ENCODE measurements at regions not wholly inside any gene's neighbourhood (a gene's known extent, or its start where the extent isn't known, plus 50 kb on each side); places are given as distances from the start of the nearest gene placed in this dataset.

DNA sequence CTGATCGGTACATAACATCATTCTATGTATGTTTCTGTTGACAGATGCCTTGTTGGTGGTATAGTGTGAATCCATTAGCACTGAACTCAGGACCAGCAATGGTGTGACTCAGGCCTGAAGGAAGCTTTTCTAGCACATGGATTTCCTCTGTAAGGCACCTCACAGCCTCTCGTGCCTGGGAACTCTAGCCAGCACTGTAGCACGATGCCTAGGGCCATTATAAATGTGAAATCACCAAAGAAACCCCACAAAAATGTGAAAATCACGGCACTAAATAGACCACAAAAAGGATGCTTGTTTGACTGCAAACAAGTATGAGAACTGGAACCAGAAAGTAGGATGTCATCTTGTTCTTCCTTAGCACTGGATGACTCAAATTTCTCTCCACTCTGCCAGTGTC, 63.7 kb upstream of the NKX2-2 start:
- DNase-seq (ENCODE audit: low read depth), result no peak

DNA sequence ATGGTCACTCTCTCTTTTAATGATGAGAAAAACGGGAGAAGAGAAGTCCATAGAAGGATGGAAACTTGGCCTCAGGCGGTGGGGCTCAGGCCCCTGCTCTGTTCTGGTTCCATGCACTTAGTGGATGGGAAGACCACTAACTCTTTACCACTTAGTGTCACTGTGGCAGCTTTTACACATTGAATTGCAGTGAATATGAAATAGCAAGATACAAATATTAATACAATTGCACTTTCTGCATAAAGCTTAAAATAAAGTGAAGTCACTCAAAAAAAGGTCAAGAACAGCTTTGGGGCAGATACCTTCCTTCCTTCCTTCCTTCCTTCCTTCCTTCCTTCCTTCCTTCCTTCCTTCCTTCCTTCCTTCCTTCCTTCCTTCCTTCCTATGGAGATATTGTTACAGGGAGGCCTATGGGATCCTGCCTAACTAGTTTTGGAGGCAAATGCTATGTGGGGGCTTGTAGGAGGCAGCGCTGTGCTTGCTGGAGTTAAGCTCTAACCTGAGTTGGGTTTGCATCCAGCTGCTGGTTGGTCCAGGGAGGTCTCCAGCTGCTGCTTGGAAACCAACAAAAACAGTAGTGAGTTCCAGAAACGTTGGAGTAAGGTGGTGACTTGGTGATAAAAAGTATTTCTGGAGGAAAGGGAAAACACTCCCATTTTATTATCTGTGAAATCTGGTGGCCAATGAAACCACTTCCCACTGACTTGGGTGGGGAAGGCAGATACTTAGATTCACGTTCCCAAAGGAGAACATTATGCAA, 62.3 kb upstream of the NKX2-2 start:
- DNase-seq (ENCODE audit: low read depth), result no peak

DNA sequence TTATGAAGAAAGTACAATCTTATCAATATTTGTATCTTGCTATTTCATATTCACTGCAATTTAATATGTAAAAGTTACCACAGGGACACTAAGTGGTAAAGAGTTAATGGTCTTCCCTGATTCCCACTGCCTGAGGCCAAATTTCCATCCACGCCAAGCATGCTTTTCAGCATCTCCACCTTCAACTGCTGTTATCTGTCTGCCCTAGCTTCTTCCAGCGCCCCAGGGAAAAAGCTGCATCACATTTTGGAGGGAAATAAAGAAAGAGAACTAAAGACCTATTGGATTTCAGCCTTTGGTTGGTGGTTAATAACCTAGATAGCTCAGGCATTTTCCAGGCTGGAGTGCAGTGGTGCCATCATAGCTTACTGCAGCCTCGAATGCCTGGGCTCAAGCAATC, 61.3 kb upstream of the NKX2-2 start:
- DNase-seq (ENCODE audit: low read depth), result no peak

DNA sequence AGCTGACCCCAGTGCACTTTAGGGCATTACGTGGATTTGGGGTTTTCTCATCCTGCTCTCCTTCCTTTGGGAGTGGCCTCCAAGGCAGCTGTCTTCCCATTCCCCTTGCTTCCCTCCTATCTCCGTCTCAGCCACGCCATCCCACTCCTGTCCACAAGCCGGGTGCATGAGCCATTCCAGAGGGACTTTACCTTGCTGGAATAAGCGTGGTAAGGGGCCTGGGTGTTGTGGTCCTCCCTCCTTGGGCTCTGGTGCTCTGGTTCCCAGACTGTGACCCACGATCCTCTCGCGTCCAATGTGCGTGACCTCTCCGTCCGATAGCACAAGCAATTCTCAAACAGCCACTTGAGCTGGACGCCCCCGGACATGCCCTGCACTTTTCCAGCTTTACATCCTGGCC, 60.6 kb upstream of the NKX2-2 start:
- DNase-seq (ENCODE audit: low read depth), result no peak

DNA sequence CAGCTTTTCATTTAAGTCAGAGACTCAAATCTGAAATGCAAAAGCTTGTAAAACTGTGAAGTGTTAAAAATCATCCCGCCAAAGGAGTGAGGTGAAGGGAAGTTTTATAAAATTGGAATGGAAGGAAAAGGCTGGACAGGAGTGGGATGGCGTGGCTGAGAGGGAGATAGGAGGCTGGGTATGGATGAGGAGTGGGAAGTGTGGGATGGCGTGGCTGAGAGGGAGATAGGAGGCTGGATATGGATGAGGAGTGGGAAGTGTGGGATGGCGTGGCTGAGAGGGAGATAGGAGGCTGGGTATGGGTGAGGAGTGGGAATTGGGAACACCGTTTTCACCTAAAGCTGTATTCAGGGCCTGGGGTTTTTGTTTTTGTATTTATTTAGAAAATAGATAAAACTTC, 59.4 kb upstream of the NKX2-2 start:
- no peak for DNase-seq (ENCODE audit: low read depth)

DNA sequence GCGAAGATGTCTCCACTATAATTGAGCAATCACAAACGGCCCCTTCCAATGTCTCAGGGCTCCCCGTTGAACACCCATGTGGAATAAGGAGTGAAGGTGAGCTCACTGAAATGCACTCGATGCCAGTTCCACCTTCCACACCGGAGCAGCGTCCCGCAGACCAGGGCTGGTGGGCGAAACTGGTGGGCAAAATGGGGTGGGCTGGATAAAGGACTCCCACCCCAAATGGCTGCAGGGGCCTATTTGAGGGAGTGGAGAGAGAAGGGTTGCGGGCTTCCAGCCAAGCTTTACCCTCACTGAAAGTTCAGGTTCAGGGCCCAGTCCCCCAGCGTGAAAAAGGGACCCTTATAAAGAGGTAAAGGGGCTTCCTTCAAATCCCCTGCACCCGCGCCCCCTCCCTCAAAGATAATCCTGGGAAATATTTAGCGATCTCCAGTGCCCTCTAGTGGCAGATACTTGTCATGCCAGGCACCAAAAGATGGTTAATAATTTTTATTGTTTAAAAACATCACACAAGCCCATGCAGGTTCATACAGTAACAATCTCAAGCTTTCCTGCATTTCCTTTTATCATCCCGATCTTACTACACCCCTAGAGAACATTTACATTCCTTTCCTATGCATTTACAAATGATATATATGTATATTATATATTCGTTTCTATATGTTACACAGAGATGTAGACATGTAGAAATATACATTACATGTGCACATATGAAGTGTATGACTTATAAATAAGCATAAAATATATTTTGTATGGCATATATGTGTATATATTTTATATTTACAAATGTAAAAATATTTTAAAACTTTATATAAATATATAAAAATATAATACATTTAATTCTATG, 58.2 kb upstream of the NKX2-2 start:
- peak; percentile 3 for DNase-seq (ENCODE audit: low read depth)

DNA sequence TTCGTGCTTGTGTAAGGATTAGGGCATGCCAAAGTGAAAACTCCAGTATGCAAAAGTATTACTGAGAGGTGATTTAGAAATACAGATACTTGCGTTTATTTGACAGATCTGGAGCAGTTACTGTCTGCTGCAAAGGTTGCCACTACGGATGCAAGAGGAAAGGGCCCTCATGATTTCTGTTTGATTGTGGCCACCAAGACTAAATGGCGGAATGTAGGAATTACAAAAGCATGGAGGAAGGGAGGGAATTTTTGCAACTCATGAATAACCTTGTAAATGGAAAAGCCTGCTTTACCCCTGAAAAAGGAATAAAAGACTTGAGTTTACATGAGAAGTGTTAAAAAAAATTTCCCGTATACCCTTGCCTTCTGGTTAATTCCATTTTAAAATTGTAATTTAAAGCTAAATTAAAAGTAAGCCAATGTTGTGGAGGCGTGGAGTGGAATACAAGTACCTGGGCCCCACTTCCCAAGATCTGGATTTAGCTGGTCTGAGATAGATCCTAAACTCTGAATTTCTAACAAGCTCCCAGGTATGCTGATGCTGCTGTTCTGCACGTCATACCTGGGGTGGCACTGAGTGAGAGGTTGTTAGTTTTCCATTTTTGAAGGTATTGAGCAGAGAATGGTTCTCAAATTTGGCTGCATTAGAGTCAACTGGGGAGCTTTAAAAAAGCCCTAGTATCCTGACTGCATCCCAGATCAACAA, 56.6 kb upstream of the NKX2-2 start:
- no peak for DNase-seq (ENCODE audit: low read depth)

DNA sequence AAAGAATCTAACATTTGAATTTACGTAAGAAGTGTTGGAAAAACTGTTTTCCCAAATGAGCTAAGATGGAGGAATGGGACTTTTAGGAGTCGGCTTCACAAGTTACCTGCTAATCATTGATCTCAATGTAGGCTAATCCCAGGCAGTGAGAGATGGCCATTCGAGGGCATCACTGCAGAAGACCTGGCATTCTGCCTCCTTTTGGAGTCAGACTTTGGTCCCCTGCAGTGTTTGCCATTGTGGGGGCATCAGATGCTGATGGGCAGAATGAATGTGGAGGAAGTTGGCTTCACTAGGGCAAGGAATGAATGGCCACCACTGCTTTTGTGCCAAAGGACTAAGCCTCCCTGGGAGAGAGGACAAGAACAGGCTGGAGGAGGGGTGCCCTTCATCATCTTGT, 55.7 kb upstream of the NKX2-2 start:
- DNase-seq (ENCODE audit: low read depth), result no peak

DNA sequence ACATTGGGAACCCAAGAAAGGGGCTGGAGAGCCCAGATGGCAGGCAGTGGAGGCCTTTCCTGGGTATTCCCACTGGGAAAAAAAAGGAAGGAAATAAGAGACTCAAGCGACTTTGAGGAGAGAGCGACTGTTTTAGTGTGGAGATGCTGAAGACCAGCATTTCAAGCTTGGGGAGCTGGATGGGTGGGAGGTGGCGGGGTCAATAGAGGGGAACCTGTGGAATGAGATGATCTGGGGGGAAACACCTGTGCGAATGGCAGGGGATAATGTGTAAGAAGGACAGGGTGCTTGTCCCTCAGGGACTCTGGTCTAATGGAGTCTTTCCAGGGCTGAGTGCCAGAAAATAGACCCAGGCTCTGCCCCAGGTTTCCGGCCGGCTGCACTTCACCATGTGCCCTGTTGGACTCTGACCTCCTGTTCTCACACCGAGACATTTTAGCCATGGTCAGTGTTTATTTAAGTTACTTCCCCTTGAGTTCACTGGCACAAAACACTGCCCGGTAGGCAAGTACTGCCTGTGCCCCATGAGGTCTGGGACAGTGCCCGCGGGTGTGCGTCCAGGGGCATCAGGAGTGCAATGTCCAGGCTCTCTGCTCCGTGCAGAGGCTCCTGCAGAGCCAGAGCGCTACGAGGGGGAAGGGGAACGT, 50.4 kb upstream of the NKX2-2 start:
- no peak for DNase-seq (ENCODE audit: low read depth)

All from LHCN-M2 (cell line).